GM19452 (cell line): ENCODE measurements at regions not wholly inside any gene's neighbourhood (a gene's known extent, or its start where the extent isn't known, plus 50 kb on each side); places are given as distances from the start of the nearest gene placed in this dataset.
"Not testable (repeated sequence)": the region's sequence is repeated elsewhere in the genome, so short reads cannot be mapped to it uniquely, and the experiment has no call there.

Experiments used
- ATAC-seq: cut with Tn5 transposase; IDR thresholded peaks from one replicate; pipeline ENCODE4 v1.9.1; 2021; ENCODE audit not compliant: unreplicated experiment

DNA sequence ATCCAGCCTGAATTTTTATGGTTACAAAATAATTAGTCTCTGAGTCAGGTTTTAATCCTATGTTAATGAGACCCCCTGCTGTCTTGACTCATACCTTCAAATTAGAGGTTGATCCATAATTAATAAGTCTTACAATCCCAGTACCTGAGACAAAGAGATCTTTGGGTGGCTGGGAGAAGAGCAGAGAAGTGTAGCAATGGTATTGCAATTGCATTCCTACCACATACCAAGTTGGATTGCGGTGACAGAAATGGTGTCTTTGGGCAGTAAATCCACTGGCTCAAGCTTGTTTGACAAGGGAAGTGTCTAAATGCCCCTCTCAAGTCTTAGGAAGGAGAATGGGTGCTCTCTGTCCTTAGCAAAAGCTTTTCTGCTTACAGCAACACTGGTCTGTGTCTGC, 150.4 kb downstream of the BTBD3 start:
- no peak for ATAC-seq

DNA sequence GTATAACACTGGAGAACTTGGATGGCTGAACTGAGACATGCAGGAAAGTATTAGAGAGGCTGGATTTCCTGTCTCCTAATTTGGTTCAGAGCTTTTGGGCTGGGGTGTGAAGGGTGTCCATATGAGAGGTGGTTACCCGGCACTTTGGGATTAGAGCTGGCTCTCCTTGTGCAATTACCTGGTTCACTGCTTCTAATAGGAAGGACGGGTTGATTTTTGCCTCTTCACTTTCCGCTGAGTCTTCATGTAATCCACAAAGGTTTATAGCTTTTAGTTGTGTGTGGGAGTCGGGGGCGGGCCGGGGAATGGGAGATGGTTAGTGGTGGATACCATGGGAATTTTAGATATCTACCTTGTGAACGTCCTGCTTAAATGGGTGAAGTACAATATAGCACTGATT, 151.5 kb downstream of the BTBD3 start:
- ATAC-seq: no peak

DNA sequence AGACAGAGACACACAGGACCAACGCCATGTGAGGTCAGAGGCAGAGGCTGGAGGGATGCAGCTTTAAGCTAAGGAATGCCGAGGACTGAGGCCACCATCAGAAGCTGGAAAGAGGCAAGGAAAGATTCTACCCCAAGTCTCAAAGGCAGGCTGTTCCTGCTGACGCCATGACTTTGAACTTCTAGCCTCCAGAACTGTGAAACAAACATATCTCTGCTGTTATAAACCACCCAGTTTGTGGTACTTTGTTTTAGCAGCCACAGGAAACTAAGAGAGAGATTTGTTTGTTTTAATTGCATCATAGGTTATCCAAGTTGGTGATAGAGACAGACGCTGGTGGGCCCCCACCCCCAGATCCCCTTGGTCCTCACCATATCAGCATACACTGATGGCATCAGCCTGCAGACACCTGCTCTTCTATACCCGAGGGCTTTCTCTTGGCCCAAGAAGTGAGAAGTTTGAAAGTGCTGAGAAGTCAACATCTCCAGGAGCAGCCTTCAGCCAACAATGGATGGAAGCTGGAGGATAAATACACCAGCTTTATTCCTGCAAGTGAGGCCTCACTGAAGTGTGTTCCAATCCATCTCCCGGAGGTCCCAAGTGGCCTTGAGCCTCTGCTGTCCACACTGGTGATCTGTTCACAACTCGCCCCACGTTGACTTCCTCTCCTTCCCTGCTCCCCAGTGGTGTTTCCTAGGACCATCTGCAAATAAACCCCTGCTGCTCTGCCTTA, 154.7 kb downstream of the BTBD3 start:
- no peak for ATAC-seq

DNA sequence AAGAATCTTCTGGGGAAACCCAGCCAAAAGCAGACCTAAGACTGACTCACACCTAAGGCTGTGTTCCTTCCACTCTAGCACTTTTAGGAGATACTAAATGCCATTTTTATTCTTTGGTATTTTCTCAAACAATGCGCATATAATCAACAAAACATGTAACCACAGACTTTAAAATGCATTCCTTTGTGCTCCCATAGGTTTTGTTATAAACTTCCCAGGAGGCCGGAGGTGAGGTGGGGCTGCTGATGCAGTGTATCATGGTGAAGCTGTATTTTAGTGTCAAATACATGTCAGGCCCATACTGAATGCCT, 155.2 kb downstream of the BTBD3 start:
- ATAC-seq: no peak

DNA sequence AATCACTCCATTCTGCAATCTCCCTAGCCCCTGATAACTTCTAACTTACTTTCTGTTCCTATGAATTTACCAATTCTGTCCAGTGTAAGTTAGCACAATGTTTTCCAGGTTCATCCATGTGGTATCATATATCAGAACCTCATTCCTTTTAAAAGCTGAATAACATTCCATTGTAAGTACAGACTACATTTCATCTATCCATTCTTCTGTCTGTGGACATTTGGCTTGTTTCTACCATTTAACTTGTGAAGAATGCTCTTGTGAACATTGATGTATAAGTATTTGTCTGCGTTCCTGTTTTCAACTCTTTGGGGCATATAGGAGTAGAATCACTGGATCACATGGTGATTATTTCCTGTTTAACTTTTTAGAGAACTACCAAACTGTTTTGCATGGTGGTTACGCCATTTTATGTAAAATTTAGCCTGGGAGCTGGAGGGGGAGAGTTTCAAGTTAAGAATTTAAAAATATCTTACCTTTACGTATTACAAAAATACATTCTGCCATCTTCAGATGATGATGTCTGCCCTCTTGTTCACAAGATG, 156.5 kb downstream of the BTBD3 start:
- ATAC-seq: no peak

DNA sequence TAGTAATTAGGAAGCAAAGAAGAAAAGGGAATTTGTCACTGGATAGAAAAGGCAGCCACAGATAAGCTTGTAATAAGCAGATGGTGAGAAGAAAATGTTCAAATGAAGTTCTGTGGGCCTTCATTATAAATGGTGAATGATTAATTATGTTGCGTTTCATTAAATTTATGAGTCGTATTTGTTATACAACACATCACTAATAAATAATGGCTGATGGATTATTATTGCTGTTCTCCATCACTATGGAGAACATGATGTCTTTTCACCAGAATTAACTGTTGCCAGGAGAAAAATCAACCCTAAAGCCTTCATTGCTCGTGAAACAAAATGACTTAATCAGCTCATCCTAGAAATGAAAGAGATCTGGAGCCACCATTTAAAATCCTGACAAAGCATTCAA, 158.5 kb downstream of the BTBD3 start:
- ATAC-seq: no peak

DNA sequence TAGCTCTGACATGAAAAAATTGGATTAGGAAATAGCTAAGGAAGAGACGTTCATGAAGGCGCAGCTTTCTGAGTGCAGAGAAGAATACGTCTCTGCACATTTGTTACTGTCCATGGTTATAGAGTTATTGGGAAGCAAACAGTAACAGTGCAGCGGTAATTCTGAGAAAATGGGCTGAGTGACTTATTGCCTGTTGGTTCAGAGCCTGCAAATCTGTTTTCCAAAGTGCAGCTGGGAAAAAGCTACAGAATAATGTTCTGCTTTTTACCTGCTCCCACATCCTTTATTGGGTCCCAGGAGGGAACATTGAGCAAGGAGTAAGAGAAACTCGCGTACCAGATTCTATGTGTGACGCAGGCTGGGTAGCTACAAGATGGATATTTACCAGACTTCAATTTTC, 160.2 kb downstream of the BTBD3 start:
- no peak for ATAC-seq

DNA sequence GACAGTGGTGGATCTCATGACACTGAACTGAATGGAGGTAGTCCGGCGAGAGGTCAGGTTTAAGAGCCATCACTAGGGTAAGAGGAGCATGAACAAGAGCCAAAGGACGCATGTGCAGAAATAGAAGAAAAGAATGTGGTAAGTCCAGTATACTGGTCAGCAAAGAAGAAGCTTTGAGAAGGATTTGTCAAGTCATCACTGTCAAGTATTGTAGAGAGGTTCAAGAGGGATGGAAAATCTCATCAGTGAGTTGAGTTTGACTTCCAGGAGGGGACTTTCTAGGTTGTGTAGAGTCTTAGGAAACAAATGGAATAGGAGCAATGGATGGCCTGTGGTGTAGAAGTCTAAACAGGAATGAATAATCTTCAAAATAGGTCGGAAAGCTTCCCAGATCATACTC, 161.8 kb downstream of the BTBD3 start:
- ATAC-seq: no peak

DNA sequence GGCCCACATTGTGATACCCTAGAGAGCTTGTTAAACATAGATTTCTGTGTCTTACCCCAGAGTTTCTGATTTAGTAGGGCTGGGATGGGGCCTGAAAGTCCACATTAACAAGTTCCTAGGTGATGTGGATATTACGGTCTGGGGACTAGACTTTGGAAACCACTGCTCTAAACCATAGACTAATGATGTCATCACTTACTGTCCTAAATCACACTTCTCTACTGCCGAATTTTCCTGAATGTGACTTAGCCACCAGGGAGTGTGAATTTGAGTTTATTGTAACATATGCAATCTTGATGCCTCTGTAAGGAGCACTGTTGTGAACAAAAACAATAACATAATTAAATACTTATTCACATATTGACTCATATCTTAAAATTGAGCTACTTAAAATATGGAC, 165.6 kb downstream of the BTBD3 start:
- ATAC-seq: no peak

DNA sequence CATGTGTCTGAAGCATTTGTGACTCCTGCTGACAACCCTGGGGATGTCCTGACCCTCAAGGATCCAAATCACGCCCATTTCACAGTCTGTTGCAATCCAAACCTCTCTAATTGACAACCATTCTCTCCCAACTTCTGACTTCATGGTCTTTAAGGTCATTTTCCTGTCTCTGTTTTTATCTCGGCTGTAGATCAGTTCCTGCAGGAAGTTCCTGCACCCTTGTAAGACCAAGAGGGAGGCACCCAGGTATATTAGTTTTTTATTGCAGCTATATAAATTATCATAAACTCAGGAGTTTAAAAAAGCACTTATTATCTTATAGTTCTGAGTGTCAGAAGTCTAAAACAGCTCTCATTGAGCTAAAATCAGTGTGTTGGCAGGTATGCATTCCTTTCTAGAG, 166.8 kb downstream of the BTBD3 start:
- ATAC-seq: no peak

DNA sequence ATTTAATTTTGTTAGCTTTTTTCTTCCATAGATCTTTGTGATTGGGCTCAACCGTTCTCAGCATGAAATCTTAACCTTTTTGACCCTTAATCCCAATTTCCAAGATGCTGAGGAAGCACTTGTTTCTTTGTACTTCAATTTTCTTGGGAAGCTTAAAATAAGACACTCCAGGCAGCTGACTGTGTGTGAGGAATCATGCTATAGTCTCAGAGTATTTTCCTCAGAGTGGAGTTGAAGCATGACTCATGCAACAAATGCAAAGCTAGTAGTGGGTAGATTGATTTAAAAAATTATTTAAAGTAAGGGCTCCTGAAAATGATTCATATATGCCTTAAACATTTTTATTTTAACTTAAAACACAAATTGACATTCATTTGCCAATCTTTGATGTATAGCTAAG, 168.7 kb downstream of the BTBD3 start:
- no peak for ATAC-seq

DNA sequence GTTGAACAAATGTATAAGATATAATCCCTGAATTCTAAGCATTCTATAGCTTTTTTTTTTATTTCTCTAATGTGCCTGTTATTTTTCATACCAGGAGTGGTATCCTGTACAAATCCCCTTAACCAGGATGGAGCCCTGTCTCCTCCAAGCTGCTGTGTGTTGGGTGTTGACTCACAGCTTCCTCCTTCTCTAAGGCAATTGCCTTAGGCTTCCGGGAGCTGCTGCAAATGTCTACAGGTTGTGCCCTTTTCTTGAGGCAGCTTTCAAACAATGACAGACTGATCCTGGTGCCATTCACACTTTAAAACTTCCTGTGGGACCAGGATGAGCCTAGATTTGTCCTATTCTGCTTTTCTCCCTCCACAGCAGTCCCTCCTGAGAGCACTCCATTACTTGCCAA, 173.2 kb downstream of the BTBD3 start:
- ATAC-seq: no peak

DNA sequence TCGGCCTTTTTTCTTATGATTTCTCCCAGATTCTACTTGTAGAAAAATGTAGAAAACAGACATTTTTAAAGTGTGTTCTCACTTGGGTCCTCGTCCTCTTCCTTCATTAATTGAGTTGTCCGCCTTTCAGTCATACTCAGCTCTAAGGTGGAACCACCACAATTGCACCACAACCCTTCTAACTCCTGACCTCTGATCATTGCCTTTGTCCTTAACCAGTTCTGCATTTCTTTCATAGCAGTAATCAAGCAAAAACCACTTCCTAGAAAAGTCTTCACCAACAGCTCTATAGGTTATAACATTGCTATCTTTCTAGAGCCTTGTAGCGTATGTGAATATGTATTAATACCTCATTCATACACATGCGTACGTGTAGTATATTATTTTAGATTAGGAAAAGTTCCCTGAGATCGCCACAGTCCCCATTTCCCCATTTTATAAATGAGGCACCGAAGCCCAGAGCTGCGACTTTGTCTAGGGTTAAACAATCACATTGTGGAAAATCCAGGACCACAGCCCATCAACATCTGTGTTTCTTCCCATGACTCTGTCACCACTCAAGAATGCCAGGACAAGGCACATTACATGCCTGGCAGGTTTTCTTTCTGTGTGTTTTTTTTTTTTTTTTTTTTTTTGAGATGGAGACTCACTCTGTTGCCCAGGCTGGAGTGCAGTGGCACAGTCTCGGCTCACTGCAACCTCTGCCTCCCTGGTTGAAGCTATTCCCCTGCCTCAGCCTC, 175.5 kb downstream of the BTBD3 start:
- ATAC-seq: no peak

DNA sequence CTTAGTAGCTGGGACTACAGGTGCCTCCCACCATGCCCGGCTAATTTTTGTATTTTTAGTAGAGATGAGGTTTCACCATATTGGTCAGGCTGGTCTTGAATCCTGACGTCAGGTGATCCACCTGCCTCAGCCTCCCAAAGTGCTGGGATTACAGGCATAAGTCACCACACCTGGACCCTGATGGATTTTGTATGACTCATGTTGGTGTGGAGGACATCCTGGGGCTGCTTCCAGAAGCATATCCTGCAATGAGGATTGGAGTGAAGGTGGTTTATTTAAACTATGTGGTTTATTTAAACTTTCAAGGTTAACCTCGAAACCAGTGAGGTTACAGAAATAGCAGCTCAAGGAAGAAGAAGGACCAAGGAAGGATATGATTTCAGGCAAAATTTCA, 176.1 kb downstream of the BTBD3 start:
- not testable (repeated sequence) for ATAC-seq

DNA sequence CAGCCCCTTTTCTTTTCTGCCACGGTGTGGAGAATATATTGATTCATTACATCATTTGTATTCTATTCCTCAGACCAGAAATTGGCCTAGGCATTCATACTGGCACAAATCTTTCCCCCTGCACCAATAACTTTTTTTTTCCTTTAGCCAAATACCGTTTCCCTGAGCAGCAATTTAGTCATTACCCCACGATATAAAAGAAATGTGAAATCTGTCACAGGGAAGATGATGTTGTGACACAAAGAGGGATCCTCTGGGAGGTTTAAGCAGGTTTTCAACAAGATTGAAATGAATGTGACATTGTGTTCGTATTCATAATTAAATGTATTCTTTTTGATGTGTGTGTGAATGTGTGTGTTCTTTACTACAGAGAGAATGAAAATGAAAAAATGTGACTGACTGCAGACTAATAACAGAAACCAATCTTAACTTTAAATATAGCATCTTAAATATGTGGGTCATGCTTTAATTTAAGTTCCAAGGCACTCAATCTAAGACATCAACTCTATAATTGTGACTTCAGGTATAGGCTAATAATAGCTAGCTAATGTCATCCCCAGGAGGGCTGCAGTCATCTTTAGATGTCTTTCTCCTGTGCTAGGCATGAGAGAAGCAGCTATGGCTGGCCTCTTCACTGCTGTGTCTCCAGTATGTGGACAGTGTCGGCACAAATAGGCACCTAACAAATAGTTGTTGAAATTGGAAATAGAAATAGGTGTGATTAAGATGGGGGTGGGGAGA, 177.7 kb downstream of the BTBD3 start:
- no peak for ATAC-seq

DNA sequence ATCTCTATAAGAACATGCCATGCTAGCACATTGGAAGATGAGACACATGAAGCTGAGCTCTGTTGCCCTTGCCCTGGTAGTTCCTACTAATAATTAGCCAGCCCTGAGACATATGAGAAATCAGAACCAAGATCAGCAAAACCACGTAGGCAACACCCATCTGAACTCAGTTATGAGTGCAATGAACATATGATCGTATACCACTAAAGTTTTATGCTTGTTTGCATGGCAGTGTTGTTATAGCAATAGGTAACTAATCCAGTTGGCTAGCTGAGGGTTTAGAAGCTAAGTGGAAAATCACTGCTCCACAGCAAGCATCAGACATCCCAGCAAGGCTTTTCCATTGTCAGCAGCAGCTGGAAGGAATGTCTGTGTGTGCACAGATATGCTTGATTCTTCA, 180.7 kb downstream of the BTBD3 start:
- ATAC-seq: no peak

DNA sequence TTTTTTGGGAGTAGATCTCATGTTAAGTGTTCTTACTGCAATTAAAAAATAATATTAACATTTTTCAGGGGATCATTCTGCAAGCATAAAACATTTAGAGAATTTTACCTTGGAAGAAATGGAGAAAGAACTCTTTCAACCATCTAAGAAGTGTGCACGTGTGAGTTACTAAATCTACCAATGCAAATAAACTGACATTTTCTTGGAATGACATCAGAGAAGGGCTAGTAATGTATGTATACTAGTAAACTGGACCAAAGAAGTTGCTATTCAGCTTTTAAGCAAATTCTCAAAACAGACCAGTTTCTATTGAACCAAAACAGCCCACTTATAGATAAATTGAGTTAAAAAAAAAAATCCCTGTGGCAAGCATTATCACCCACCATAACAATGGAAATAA, 191.2 kb downstream of the BTBD3 start:
- ATAC-seq: no peak

DNA sequence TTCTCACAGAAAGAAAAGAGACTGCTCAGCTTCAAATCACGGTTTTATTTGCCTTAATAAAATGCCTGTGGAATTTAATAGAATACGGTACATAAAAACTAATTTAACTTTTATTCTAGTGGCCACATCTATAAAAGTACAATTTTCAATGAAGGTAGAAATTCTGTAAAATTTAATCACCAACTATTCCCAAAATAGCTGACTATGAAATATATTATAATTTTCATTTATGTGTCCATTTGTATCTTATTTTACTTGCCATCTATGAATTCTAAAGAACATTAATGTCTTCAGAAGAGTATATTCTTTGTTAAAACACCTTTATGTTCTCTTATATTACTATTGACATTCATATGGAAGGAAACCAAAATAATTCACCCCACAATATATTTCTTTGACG, 192.6 kb downstream of the BTBD3 start:
- no peak for ATAC-seq

DNA sequence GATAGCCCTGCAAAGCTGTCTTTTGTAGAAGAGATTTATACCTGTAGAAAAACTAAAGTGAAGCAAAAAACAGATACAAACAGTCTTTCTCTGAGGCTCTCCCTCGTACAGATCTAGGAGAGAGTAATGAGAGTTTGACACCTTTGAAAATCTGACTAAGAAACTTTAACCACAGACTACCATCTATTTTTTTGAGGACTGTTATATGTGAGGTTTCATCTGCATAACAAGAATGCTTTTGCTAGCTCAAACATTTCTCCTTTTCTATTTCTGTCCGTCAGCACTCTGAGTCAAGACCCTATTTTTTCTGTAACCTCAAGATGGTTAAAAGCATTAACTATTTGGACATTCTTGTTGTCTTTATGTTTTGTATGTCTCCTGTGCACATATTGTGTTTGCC, 193.0 kb downstream of the BTBD3 start:
- ATAC-seq: no peak

DNA sequence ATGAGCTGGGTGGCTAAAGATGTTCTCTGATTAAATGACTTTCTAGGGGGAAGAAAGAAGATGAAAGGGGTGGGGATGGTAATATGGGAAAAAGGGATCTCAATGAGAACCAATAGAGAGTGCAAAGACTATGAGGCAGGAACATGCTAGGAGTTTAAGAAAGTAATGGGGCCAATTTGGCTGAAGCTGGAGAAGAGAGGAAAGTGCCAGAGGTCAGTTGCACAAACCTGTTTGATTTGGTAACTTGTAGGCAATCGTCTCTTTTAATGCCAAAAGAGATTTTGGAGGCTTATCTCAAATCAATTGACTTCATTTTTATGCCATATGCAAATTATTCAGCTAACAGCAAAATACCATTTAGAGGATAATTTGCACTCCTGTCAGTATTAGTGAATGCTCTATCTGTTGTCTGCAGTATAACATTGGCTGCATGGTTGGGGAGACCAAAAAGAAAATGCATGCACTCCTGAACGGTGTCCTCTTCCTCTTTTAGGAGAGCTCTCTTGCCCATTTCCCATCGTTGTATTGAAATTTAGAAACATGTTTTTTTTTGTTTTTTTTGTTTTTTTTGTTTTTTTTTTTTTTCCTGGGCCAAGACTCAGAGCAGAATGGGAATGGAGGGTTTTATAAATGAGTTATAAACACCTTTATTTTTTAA, 193.9 kb downstream of the BTBD3 start:
- ATAC-seq: no peak

DNA sequence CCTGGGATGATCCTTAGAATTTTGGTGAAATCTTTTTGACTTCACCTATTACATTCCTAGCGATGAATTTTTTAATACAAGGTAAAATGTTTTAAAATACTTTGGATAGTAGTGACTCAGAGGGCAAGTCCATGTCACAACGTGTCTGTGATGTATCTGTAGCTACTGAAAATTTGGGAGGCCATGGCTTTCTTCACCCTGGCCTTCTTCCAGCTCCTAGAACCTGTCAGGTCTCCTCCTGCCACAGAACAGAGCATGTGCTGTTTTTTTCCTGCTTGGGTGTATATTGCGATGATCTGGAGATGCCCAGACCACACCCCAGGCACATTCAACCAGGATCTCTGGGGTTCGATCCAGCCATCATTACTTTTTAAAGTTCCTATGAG, 194.4 kb downstream of the BTBD3 start:
- no peak for ATAC-seq

DNA sequence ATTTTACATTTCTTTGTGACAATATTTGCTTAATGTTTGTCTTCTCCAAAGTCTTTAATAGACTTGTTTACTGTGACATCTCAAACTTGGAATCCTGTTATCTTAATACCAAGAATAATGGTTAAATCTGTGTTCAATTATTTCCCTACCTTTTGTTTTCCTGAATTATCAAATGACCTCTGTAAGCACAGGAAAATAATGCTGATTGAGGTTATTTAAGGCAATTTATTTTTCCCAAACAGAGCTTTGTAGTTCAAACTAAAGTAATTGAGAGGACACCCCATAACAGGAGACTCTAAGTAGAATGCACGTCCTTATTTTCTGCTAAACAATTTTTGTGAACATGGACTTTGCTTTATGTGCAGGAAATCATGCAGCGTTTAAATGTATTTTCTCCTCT, 195.0 kb downstream of the BTBD3 start:
- ATAC-seq: no peak
